ENCODE measurements at regions not wholly inside any gene's neighbourhood (a gene's known extent, or its start where the extent isn't known, plus 50 kb on each side); places are given as distances from the start of the nearest gene placed in this dataset.

DNA sequence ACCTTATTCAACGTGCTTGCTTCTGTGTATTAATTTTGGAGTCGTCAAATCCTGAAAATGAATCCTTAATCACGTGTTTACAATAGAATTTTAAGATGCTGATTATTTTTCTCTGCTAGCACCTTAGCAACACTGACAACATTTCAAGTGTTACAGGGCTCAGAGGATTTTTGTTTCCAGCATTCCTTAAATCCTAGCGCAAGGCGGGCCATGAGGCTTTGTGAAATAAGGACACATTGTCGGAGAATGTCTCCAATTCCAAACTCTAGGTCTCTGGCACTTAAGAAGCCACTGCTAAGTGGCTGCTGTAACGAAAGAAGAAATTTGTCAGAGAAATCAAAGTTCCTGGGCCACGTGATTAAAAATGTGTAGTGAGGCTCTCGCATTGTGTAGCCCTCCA is 390.9 kb upstream of the CELF2 start:
- ChIA-PET POLR2A (ENCODE audit: low non-redundant PET) (no interaction called here), CTCF (no interaction called here)
- no peak overlapping the region for H3K27ac ChIP-seq
- DNase-seq (ENCODE audit: low spot score), result no peak
- TF ChIP-seq, protein P1, sequence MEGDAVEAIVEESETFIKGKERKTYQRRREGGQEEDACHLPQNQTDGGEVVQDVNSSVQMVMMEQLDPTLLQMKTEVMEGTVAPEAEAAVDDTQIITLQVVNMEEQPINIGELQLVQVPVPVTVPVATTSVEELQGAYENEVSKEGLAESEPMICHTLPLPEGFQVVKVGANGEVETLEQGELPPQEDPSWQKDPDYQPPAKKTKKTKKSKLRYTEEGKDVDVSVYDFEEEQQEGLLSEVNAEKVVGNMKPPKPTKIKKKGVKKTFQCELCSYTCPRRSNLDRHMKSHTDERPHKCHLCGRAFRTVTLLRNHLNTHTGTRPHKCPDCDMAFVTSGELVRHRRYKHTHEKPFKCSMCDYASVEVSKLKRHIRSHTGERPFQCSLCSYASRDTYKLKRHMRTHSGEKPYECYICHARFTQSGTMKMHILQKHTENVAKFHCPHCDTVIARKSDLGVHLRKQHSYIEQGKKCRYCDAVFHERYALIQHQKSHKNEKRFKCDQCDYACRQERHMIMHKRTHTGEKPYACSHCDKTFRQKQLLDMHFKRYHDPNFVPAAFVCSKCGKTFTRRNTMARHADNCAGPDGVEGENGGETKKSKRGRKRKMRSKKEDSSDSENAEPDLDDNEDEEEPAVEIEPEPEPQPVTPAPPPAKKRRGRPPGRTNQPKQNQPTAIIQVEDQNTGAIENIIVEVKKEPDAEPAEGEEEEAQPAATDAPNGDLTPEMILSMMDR (conservative IDR thresholded peaks at IDR 0.05; ENCODE audit: low read depth), result no peak

DNA sequence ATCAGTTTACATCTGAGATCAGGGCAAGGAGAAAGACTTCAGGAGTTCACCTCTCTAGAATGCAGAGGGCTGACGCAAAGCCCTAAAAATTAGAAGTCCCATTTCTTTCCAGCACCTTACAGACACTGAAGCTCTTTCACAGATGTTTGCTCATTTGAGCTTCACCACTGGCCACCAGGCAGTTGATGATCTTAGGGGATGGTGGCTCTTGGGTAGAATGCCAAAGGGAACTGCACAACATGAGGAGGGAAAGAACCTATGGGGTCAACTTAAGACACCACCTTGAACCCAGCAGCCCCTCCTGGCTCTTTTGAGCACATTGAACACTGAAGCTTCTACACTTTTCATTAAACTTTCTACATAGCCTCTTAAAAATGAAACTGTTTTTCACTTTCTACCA is 390.3 kb upstream of the CELF2 start:
- no peak overlapping the region for H3K27ac ChIP-seq
- CTCF ChIA-PET, result no interaction called here
- DNase-seq (ENCODE audit: low spot score), result no peak
- POLR2A ChIA-PET (ENCODE audit: low non-redundant PET), result no interaction called here
- TF ChIP-seq, protein P1 (conservative IDR thresholded peaks at IDR 0.05; ENCODE audit: low read depth), result no peak

DNA sequence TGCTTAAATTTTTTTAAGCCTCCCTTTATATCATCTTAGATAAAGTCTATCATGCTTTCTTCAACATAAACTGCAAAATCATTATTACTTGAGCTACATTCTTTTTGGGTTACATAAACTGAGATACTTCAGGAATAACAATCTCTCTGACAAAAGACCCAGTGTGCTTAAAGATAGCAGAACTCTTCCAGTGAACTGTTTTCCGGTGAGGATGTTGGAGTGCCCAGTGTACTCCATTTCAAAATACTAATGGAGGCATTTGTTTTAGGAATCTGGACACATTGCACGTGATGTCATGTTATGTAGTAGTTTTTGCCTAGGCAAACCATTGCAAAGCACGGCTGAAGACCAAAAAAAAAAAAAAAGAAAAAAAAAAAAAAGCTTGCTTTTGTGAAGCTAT is 388.2 kb upstream of the CELF2 start:
- TF ChIP-seq, protein P1 (conservative IDR thresholded peaks at IDR 0.05; ENCODE audit: low read depth), result no peak
- CTCF ChIA-PET, result no interaction called here
- POLR2A ChIA-PET (ENCODE audit: low non-redundant PET), result no interaction called here
- H3K27ac ChIP-seq, result no peak overlapping the region
- DNase-seq (ENCODE audit: low spot score), result no peak

DNA sequence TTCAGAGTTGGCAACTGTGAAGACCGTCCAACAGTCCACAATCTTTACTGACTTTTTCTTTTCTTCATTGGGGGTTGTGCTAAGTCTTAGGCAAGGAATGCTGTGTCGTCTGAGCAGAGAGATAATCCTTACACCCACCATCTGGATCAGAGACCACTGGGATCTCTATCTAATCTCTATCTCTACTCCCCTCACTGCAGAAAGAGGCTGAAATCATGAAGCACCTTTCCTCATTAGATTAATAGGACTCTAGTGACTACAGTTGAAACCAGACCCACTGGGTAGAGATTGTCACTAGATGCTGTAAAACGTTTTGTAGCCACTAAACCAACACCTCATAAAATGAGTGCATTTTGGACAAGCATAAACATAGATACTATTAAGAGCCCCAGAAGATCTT is 387.4 kb upstream of the CELF2 start:
- TF ChIP-seq, protein P1 (conservative IDR thresholded peaks at IDR 0.05; ENCODE audit: low read depth), result no peak
- DNase-seq (ENCODE audit: low spot score), result no peak
- CTCF ChIA-PET, result no interaction called here
- POLR2A ChIA-PET (ENCODE audit: low non-redundant PET), result no interaction called here
- H3K27ac ChIP-seq, result no peak overlapping the region

DNA sequence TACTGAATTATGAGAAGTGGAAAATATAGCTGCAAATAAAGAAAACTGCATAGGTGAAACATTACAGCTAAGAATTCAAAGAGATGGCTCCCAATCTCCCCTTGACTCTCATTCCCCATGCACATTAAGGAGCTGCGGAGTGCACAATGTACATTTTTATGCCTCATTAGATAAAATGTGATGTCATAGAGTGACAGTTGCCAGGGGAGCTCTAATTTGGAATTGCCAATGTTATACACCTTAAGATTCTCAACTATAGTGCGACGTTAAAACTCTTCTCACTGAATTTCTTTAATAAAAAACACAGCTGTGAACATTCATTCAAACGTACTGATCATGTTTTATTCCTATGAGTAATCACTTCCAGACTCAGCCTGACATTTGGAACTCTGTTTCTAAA is 386.9 kb upstream of the CELF2 start:
- ChIA-PET CTCF (no interaction called here), POLR2A (ENCODE audit: low non-redundant PET) (no interaction called here)
- TF ChIP-seq, protein P1 (conservative IDR thresholded peaks at IDR 0.05; ENCODE audit: low read depth), result no peak
- DNase-seq (ENCODE audit: low spot score), result no peak
- H3K27ac ChIP-seq, result no peak overlapping the region

DNA sequence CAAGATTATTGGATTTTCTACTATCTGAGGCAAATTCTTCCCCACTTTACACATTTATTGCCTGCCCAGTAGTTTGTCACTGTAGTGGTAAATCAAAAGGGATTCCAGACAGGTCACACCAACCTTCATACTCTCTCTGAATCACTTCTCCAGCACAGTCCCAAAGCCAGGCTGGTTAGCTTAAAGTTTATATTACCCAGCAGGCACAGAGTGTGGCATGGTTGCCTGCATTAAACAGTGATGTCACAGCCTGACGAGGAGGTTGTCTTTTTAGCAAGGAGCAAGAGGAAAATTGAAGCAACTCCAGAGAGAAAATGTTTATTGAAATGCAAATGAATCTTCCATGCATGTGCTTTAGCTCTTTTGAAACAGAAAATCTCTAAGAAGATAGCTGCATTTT is 375.5 kb upstream of the CELF2 start:
- H3K27ac ChIP-seq, result no peak overlapping the region
- CTCF ChIA-PET, result no interaction called here
- DNase-seq (ENCODE audit: low spot score), result no peak
- TF ChIP-seq, protein P1 (conservative IDR thresholded peaks at IDR 0.05; ENCODE audit: low read depth), result no peak
- POLR2A ChIA-PET (ENCODE audit: low non-redundant PET), result no interaction called here

DNA sequence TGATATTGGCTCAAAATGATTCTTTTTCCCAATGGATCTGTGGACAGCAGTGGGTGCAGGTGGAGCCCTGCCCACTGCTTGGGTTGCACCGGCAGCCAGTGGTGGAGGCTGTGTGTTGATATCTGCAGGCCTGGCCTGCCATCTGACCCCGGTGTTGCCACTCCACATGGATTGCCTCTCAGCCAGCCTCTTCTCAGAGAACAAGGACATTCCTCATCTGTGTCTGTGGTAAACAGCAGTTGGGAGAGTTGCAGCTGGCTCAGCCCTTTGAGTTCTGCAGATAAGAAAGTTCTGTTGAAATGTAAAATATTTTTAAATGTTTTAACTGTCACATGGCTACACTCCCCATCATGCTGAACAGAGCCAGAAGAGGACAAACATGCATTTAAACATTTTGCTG is 374.9 kb upstream of the CELF2 start:
- CTCF ChIA-PET, result no interaction called here

More for the DNA sequence above, 374.9 kb upstream of the CELF2 start:
- no peak overlapping the region for H3K27ac ChIP-seq
- POLR2A ChIA-PET (ENCODE audit: low non-redundant PET), result no interaction called here
- no peak for DNase-seq (ENCODE audit: low spot score)
- TF ChIP-seq, protein P1 (conservative IDR thresholded peaks at IDR 0.05; ENCODE audit: low read depth), result no peak

Measured in RWPE1 (cell line).